Ectodermal cell (in vitro differentiated cells): ENCODE measurements at regions not wholly inside any gene's neighbourhood (a gene's known extent, or its start where the extent isn't known, plus 50 kb on each side); places are given as distances from the start of the nearest gene placed in this dataset.

Experiments
- H3K27ac ChIP-seq: 2 replicates; pipeline ENCODE4 v1.7.0; 2013; ENCODE audit warnings: mild to moderate bottlenecking, low read depth, low read length; ENCODE audit not compliant: insufficient read depth, poor library complexity, severe bottlenecking
- H3K27me3 ChIP-seq: 2 replicates; pipeline ENCODE4 v1.7.0; 2013; ENCODE audit warnings: mild to moderate bottlenecking, low read length; ENCODE audit not compliant: insufficient read depth, control insufficient read depth, poor library complexity, severe bottlenecking
- H3K36me3 ChIP-seq: one replicate; pipeline ENCODE4 v1.7.0; 2013; ENCODE audit warnings: low read length; ENCODE audit not compliant: control insufficient read depth, insufficient read depth
- H3K4me1 ChIP-seq: one replicate; pipeline ENCODE4 v1.7.0; 2013; ENCODE audit warnings: low read length; ENCODE audit not compliant: control insufficient read depth, insufficient read depth
- H3K4me3 ChIP-seq: 2 replicates; pipeline ENCODE4 v1.7.0; 2013; ENCODE audit warnings: low read depth, low read length, control low read depth; ENCODE audit not compliant: insufficient read depth
- H3K9me3 ChIP-seq: 2 replicates; pipeline ENCODE4 v1.7.0; 2013; ENCODE audit warnings: mild to moderate bottlenecking, low read length, moderate library complexity; ENCODE audit not compliant: control insufficient read depth
- WGBS, 2 experiments: methylation state at CpG; one replicate each; pipeline ENCODE4 v1.1.7; 2013; ENCODE audit warnings: missing lambda C conversion rate in 2 of 2; 5-methylcytosine and 5-hydroxymethylcytosine counted together

DNA sequence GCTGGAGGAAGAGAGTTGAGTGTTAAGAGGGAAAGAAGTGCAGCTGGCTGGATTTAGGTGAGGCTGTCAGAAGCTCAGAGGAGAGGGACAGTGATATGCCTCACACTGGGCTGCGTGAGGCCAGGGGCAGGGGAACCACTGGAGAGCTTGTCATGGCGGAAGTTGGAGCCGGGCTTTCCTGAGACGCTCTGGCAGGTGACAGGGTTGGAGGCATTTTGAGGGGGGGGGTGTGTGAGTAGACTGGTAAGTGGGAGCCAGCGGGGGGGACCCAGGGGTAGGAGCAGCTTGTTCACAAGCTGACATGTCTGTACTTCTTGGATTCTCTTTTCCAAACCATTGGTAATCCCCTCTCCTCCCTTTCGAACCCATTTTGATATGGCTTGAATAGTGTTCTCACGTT, 331.5 kb upstream of the RGMA start:
- Histone ChIP-seq H3K27ac (no peak overlapping the region), H3K4me3 (no peak overlapping the region), H3K4me1 (peaks cover 23% of the 10 kb centered on the region), H3K9me3 (no peaks in the 10 kb centered on the region), H3K36me3 (peaks cover 3% of the 10 kb centered on the region), H3K27me3 (no peaks in the 10 kb centered on the region)
- 86% methylated on average over 7 of the region's 7 CpGs for WGBS, 2 experiments

GRCh38 chr15:93420050-93420452, 331.0 kb upstream of the RGMA start:
- H3K9me3 ChIP-seq, result no peaks in the 10 kb centered on the region
- no peak overlapping the region for H3K4me3 ChIP-seq
- 91 to 94% methylated on average over 1 of the region's 1 CpG for whole genome bisulfite sequencing, 2 experiments
- peaks cover 26% of the 10 kb centered on the region for H3K4me1 ChIP-seq
- peaks cover 3% of the 10 kb centered on the region for H3K36me3 ChIP-seq
- H3K27me3 ChIP-seq, result no peaks in the 10 kb centered on the region
- no peak overlapping the region for H3K27ac ChIP-seq

DNA sequence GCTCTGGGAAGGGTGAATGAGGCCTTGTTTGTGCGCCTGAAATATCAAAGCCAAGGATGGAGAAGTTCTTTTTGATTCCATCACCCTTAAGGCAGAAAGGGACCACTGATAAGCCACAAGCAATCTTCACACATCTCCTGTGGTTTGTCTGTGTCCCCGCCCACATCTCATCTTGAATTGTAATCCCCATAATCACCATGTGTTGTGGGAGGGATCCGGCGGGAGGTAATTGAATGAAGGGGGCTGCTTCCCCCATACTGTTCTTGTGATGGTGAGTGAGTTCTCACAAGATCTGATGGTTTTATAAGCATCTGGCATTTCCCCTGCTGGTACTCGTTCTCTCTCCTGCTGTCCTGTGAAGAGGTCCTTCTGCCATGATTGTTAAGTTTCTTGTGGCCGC, 329.6 kb upstream of the RGMA start:
- no peak overlapping the region for H3K27ac ChIP-seq
- no peaks in the 10 kb centered on the region for H3K9me3 ChIP-seq
- 83 to 86% methylated on average over 6 of the region's 6 CpGs for WGBS, 2 experiments
- peaks cover 32% of the 10 kb centered on the region for H3K4me1 ChIP-seq
- no peaks in the 10 kb centered on the region for H3K27me3 ChIP-seq
- no peak overlapping the region for H3K4me3 ChIP-seq
- H3K36me3 ChIP-seq, result peaks cover 3% of the 10 kb centered on the region

DNA sequence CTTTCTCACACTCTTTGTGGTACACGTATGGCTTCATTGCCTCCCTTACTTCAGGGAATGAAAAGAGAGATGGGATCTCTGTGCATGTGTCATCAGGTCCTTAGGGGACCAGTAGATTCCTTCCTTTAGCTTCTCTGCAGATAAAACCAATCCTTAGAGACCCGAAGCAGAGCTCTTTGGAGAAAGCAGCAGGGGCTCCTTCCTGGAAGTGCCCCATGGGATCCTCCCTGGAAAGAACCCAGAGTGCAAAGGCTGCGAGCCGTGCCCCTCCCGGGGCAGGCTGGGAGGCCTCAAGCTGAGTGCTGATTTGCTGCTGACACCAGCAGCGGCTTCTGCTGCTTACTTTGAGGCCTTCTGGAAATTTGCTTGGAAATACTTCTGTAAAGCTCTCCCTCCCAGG, 328.6 kb upstream of the RGMA start:
- H3K36me3 ChIP-seq, result no peaks in the 10 kb centered on the region
- H3K4me3 ChIP-seq, result no peak overlapping the region
- no peaks in the 10 kb centered on the region for H3K9me3 ChIP-seq
- 59 to 63% methylated on average over 6 of the region's 6 CpGs for WGBS, 2 experiments
- no peaks in the 10 kb centered on the region for H3K27me3 ChIP-seq
- H3K4me1 ChIP-seq, result peaks cover 32% of the 10 kb centered on the region
- no peak overlapping the region for H3K27ac ChIP-seq

GRCh38 chr15:93417156-93417555, 328.1 kb upstream of the RGMA start:
- H3K27me3 ChIP-seq, result no peaks in the 10 kb centered on the region
- no peak overlapping the region for H3K27ac ChIP-seq
- WGBS, 2 experiments, result 88 to 93% methylated on average over 6 of the region's 6 CpGs
- no peak overlapping the region for H3K4me3 ChIP-seq
- no peaks in the 10 kb centered on the region for H3K9me3 ChIP-seq
- no peaks in the 10 kb centered on the region for H3K36me3 ChIP-seq
- H3K4me1 ChIP-seq, result peaks cover 32% of the 10 kb centered on the region

- Histone ChIP-seq H3K4me1 (peaks cover 32% of the 10 kb centered on the region), H3K27ac (no peak overlapping the region)
- WGBS, 2 experiments, result 79 to 85% methylated on average over 3 of the region's 3 CpGs
These were observed 326.6 kb upstream of the RGMA start for GRCh38 chr15:93415576-93415975.

DNA sequence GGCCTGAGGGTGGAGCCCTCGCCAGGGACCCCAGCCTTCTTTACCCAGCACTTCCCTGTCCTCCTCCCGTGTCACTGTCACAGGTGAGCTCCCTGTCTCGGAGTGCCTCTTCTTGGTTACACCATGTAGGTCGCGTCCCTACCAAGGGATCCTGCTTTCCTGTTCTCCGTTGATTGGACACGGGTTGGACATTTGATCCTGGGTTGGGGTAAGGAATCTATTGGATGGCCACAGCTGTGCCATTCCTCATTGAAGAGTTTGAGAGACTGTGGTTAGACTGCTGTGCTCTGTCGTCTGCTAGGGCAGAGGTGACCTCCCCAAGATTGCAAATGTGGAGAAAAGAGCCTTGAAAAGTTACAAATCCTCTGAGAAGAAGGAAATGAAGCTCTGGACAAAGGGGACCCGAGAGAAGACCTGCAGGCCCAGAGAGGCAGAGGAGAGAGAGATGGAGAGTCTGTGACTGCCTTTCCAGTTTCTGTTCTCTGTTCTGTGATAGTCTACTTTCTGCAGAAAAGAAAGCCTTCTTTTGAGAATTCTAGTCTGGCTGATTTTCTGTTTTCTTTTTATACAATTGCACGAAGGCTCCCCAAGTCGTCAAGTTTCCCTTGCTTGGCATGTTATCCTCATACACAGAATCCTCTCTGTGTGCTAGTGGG, 325.7 kb upstream of the RGMA start:
- no peaks in the 10 kb centered on the region for H3K9me3 ChIP-seq
- peaks cover 32% of the 10 kb centered on the region for H3K4me1 ChIP-seq
- WGBS, 2 experiments, result 94 to 97% methylated on average over 11 of the region's 11 CpGs
- H3K27ac ChIP-seq, result no peak overlapping the region
- no peak overlapping the region for H3K4me3 ChIP-seq
- H3K36me3 ChIP-seq, result no peaks in the 10 kb centered on the region
- H3K27me3 ChIP-seq, result no peaks in the 10 kb centered on the region

More at GRCh38 chr15:93415576-93415975, 326.6 kb upstream of the RGMA start:
- no peaks in the 10 kb centered on the region for H3K36me3 ChIP-seq
- no peaks in the 10 kb centered on the region for H3K27me3 ChIP-seq
- no peak overlapping the region for H3K4me3 ChIP-seq
- H3K9me3 ChIP-seq, result no peaks in the 10 kb centered on the region

DNA sequence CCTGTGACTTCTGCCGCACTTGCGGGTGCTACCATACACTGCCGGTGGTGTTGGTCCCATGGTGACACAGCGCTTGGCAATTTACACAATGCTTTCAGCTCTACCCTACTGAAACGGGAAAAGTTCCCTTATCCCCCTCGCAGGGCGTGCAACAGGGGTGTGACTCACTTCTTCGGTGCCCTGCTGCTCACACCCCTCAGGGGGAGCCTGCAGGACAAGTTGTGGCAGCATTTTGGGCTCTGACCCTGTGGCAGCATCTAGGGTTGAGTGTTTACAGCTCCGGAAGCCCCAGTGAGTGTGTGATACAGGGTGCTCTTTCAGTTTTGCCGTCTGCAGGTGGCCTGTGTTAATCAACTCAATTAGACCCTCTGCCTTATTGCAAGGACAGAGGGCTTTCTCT, 324.7 kb upstream of the RGMA start:
- Histone ChIP-seq H3K4me3 (no peak overlapping the region), H3K4me1 (peaks cover 29% of the 10 kb centered on the region), H3K27ac (no peak overlapping the region), H3K27me3 (no peaks in the 10 kb centered on the region), H3K9me3 (no peaks in the 10 kb centered on the region), H3K36me3 (no peaks in the 10 kb centered on the region)
- WGBS, 2 experiments, result 93 to 94% methylated on average over 10 of the region's 10 CpGs

DNA sequence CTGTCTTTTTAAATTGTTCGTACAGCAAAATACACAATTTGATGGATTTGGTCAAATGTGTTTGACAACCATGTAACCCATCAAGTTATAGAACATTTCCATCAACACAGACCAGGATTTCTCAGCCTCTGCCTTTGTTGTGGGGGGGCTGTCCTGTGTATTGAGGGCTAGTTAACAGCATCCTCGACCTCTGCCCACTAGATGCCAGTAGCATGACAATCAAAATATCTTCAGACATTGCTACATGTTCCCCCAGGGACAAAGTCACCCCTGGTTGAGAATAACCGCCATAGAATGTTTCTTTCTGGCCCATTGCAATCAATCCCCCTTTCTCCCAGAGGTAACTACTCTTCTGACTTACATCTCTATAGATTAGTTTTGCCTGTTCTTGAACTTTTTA, 310.1 kb upstream of the RGMA start:
- no peaks in the 10 kb centered on the region for H3K27me3 ChIP-seq
- no peak overlapping the region for H3K27ac ChIP-seq
- WGBS, 2 experiments, result 87 to 92% methylated on average over 3 of the region's 3 CpGs
- peaks cover 12% of the 10 kb centered on the region for H3K36me3 ChIP-seq
- no peak overlapping the region for H3K4me3 ChIP-seq
- H3K4me1 ChIP-seq, result no peaks in the 10 kb centered on the region
- no peaks in the 10 kb centered on the region for H3K9me3 ChIP-seq

GRCh38 chr15:93389211-93389610, 300.2 kb upstream of the RGMA start:
- Histone ChIP-seq H3K27me3 (no peaks in the 10 kb centered on the region), H3K36me3 (no peaks in the 10 kb centered on the region), H3K9me3 (no peaks in the 10 kb centered on the region), H3K4me1 (no peaks in the 10 kb centered on the region), H3K27ac (no peak overlapping the region), H3K4me3 (no peak overlapping the region)
- WGBS, 2 experiments, result 93 to 95% methylated on average over 4 to 5 of the region's 5 CpGs

DNA sequence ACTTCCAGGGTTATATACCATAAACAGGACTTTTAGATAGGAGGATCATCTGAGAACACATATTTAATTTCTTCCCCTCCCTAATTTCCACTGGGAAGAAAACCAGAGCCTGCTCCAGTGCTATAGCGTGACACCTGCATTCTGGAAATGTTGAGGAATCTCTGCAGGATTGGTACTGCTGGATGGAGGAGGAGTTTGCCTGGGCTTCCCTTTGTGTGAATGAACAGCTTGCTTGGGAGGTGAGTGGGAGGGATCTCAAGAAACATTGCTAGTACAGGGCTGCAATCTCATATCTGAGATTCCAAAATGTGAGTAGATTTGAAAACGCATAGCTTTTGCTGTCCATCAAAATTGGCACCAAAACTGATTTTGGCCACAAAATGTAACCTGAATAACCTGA, 295.9 kb upstream of the RGMA start:
- H3K36me3 ChIP-seq, result no peaks in the 10 kb centered on the region
- H3K4me3 ChIP-seq, result no peak overlapping the region
- no peaks in the 10 kb centered on the region for H3K27me3 ChIP-seq
- WGBS, 2 experiments, result 86 to 88% methylated on average over 2 of the region's 2 CpGs
- no peaks in the 10 kb centered on the region for H3K9me3 ChIP-seq
- no peak overlapping the region for H3K27ac ChIP-seq
- H3K4me1 ChIP-seq, result peaks cover 5% of the 10 kb centered on the region
